Activated naive CD8-positive, alpha-beta T cell (primary cell): ENCODE measurements at regions not wholly inside any gene's neighbourhood (a gene's known extent, or its start where the extent isn't known, plus 50 kb on each side); places are given as distances from the start of the nearest gene placed in this dataset.

Experiments used
- H3K27ac Mint-ChIP-seq: one replicate; pipeline ENCODE4 v1.8.0; 2021; ENCODE audit warnings: mixed read lengths
- H3K27me3 Mint-ChIP-seq: one replicate; pipeline ENCODE4 v1.8.0; 2021; ENCODE audit warnings: mixed read lengths
- H3K36me3 Mint-ChIP-seq: one replicate; pipeline ENCODE4 v1.8.0; 2021; ENCODE audit warnings: mixed read lengths
- H3K4me1 Mint-ChIP-seq: one replicate; pipeline ENCODE4 v1.8.0; 2021; ENCODE audit warnings: low read depth, mixed read lengths
- H3K4me3 Mint-ChIP-seq: one replicate; pipeline ENCODE4 v1.8.0; 2021; ENCODE audit warnings: mild to moderate bottlenecking, mixed read lengths
- H3K9me3 Mint-ChIP-seq: one replicate; pipeline ENCODE4 v1.8.0; 2021; ENCODE audit warnings: low read depth, mixed read lengths

DNA sequence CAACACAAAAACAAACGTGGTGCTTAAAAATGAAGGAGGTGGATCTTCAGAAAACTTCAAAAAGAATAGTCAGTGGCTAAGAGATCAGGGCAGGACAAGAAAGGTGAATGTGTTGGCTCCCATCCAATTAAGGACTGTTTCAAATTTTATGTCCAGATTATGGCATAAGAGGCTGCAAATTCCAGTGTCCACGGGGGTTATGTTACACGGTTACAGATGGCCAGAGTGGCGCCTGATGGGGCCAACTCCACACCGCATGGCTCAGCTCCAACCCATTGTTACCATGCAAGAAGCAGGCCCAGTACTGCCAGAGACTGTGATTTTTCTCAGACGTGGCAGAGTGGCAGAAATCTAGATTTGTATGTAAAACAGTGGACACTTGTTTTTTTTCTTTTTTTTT is 168.4 kb upstream of the TENM3 start:
- peaks cover 6% of the 10 kb centered on the region for H3K9me3 Mint-ChIP-seq
- no peaks in the 10 kb centered on the region for H3K27me3 Mint-ChIP-seq
- H3K4me3 Mint-ChIP-seq: no peak overlapping the region
- no peaks in the 10 kb centered on the region for H3K4me1 Mint-ChIP-seq
- H3K36me3 Mint-ChIP-seq: no peaks in the 10 kb centered on the region
- no peak overlapping the region for H3K27ac Mint-ChIP-seq

DNA sequence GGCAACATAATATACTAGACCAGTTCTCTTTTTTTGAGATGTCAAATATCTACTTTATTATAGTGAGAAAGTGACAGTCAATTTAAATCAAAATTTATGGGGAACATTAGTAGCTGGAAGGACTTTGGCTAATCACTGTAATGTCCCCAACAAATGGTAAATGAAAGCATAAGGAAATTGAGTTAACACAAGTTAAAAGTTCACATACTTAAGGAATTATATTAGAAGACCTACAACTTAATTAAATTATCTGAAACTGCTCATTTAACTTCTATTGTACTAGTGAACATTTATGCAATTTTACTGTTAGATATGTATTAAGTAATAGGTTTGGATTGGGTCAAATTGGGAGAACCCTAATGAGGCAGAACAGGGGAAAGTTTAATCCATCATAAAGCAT is 160.3 kb upstream of the TENM3 start:
- Mint-ChIP-seq H3K4me1 (no peaks in the 10 kb centered on the region), H3K4me3 (no peak overlapping the region), H3K27ac (no peak overlapping the region), H3K36me3 (no peaks in the 10 kb centered on the region), H3K27me3 (no peaks in the 10 kb centered on the region), H3K9me3 (peaks cover 3% of the 10 kb centered on the region)

DNA sequence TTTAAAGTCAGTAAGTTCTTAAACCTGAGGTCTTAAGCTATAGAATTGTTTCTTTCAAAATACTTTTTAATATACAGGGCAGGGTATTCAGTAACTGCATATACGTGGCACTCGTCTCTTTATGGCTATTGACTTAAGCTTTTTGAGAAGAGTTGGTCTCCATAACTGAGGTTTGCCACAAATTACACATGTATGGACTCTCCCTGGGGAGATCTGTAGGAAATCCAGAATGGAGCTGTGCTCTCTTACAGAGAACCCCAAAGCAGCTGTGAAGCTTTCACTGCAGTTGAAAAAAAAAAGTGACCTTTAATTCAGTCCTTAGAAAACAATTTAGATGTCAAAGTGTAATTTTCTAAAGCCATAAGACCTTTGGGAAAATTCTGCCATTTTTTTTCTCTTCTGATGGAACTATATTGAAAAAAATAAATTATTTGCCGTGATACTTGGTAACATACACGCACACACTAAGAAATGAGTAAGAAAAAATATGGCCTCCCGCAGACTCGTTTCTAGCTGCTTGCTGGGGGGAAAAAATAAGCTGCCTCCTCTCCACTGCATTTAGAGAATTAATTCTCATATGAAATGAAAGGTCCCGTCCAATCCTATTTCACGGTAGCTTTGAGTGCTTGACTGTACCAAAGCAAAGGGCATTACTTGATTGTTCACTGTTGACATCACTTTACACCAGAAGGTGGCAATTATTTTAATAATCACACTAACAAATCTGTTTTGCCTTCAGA is 159.4 kb upstream of the TENM3 start:
- H3K4me1 Mint-ChIP-seq: no peaks in the 10 kb centered on the region
- H3K27me3 Mint-ChIP-seq: no peaks in the 10 kb centered on the region
- no peak overlapping the region for H3K27ac Mint-ChIP-seq
- H3K36me3 Mint-ChIP-seq: no peaks in the 10 kb centered on the region
- H3K4me3 Mint-ChIP-seq: no peak overlapping the region
- H3K9me3 Mint-ChIP-seq: peaks cover 3% of the 10 kb centered on the region

DNA sequence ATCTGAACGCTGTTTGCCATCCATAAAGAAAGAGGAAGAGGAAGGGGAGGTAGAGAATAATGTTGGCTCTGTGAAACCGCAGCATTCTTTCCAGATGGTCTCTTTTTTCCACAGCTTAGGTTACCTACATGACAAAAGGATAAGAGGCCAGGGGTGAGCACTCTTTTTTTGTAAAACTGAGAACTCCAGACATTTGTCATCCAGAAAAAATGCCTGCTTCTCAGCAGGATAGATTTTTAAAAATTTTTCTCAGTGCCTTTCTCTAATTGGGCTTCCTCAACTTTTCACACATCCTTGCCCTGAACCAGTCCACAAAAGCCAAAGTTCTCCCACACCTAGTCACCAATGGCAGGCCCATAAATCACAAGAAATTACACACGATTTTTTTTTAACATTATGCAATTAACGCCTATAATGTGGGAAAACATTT is 158.1 kb upstream of the TENM3 start:
- Mint-ChIP-seq H3K4me1 (no peaks in the 10 kb centered on the region), H3K27me3 (no peaks in the 10 kb centered on the region), H3K4me3 (no peak overlapping the region)

DNA sequence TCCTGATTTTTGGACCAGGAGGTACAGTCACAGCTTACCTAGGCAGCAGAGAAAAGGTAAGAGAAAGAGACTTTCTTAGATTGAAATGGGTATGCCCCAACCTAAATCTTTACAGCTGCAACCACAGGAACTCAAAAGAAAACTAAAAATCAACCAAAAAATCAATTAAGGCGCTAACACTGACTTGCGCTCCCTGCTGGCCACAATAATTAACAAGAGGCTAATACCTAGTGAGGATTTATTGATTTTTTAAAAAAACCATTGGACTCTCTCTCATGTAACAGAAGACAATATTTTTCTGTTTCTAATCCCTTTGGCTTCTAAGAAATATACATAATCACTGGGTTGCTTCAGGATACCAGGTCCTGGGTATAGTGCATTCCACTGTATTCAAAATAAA is 153.9 kb upstream of the TENM3 start:
- Mint-ChIP-seq H3K4me1 (no peaks in the 10 kb centered on the region), H3K27ac (no peak overlapping the region)

More for the DNA sequence above, 158.1 kb upstream of the TENM3 start:
- peaks cover 3% of the 10 kb centered on the region for H3K9me3 Mint-ChIP-seq
- H3K36me3 Mint-ChIP-seq: no peaks in the 10 kb centered on the region
- no peak overlapping the region for H3K27ac Mint-ChIP-seq

GRCh38 chr4:182090186-182090585 is 153.0 kb upstream of the TENM3 start:
- H3K9me3 Mint-ChIP-seq: peaks cover 3% of the 10 kb centered on the region
- no peaks in the 10 kb centered on the region for H3K4me1 Mint-ChIP-seq
- no peak overlapping the region for H3K4me3 Mint-ChIP-seq
- no peak overlapping the region for H3K27ac Mint-ChIP-seq
- no peaks in the 10 kb centered on the region for H3K27me3 Mint-ChIP-seq
- no peaks in the 10 kb centered on the region for H3K36me3 Mint-ChIP-seq

More for the DNA sequence above, 153.9 kb upstream of the TENM3 start:
- H3K36me3 Mint-ChIP-seq: no peaks in the 10 kb centered on the region
- H3K27me3 Mint-ChIP-seq: no peaks in the 10 kb centered on the region
- H3K4me3 Mint-ChIP-seq: no peak overlapping the region
- H3K9me3 Mint-ChIP-seq: peaks cover 3% of the 10 kb centered on the region

GRCh38 chr4:182091128-182091527 is 152.1 kb upstream of the TENM3 start:
- H3K4me1 Mint-ChIP-seq: no peaks in the 10 kb centered on the region
- H3K27ac Mint-ChIP-seq: no peak overlapping the region
- H3K4me3 Mint-ChIP-seq: no peak overlapping the region
- H3K9me3 Mint-ChIP-seq: peaks cover 3% of the 10 kb centered on the region
- no peaks in the 10 kb centered on the region for H3K27me3 Mint-ChIP-seq
- H3K36me3 Mint-ChIP-seq: no peaks in the 10 kb centered on the region

DNA sequence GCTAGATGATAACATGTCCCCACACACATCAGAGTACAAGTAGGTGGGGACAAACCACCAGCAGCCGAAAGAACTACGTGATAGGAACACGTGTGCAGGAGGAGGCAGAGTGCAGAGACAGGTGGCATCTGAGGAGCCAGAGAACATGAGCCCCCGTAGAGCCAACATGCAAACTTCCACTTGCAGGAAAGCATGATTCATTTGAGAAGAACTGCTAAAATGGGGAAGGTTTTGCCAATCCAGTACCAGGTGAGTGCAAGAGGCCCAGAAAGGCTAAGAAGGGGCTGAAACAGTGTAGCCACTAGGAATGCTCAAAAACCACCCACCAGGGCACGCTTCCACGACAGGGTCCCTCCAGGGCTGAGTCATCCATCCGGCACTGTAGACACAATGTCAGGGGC is 149.8 kb upstream of the TENM3 start:
- Mint-ChIP-seq H3K27ac (no peak overlapping the region), H3K36me3 (no peaks in the 10 kb centered on the region), H3K27me3 (no peaks in the 10 kb centered on the region), H3K4me3 (no peak overlapping the region), H3K9me3 (no peaks in the 10 kb centered on the region), H3K4me1 (no peaks in the 10 kb centered on the region)

DNA sequence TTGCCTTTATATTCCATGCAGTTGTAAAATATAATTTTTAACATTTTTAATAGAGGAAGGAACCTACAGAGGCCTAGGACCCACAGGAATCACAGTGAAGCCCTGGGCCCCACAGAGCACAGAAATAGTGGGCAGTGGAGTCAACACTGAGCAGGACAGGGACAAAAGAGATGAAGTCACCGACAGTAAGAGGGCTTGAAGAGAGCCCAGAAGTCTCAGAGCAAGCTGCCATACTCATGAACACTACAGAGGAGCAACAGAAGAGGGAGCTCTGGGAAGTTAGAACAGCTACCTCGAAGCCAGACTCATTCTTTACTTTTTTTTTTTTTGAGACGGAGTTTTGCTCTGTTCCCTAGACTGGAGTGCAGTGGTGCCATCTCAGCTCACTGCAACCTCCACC is 149.3 kb upstream of the TENM3 start:
- no peaks in the 10 kb centered on the region for H3K36me3 Mint-ChIP-seq
- H3K4me3 Mint-ChIP-seq: no peak overlapping the region
- H3K9me3 Mint-ChIP-seq: no peaks in the 10 kb centered on the region
- H3K4me1 Mint-ChIP-seq: no peaks in the 10 kb centered on the region
- no peak overlapping the region for H3K27ac Mint-ChIP-seq
- no peaks in the 10 kb centered on the region for H3K27me3 Mint-ChIP-seq

DNA sequence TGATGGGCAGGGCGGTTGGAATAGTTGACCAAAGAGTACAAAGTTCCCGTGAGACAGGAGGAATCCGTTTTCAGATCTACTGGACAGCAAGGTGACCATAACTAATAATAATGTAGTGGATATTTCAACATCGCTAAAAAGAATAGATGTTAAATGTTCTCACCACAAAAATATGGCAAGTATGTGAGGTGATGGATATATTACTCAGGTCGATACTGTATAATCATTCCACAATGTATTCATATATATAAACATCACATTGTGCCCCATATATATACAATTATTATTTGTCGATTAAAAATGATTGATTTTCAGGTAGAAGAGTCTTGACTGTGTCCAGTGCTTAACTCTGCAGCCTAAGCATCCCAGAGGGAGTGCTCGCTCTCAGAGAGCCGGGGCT is 141.6 kb upstream of the TENM3 start:
- no peak overlapping the region for H3K4me3 Mint-ChIP-seq
- no peak overlapping the region for H3K27ac Mint-ChIP-seq
- no peaks in the 10 kb centered on the region for H3K27me3 Mint-ChIP-seq

DNA sequence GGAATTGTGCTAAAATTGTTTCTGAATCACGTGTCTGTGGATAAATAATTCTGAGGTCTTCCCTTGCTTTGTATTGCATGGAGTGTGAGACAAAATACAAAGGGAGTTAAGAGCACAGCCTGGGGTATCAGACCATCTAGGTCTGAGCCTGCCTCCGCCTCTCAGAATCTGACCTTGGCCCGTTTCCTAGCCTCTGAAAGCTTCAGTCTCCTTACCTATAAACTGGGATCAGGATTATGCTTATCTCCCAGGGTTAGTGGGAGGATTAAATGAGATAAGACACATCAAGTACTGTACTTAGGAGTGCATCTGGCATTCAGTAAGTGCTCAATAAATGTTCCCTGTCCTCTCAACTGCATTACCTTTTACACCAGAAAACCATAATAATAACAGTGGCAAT is 140.6 kb upstream of the TENM3 start:
- no peak overlapping the region for H3K4me3 Mint-ChIP-seq

More for the DNA sequence above, 141.6 kb upstream of the TENM3 start:
- H3K9me3 Mint-ChIP-seq: peaks cover 4% of the 10 kb centered on the region
- no peaks in the 10 kb centered on the region for H3K4me1 Mint-ChIP-seq
- no peaks in the 10 kb centered on the region for H3K36me3 Mint-ChIP-seq

DNA sequence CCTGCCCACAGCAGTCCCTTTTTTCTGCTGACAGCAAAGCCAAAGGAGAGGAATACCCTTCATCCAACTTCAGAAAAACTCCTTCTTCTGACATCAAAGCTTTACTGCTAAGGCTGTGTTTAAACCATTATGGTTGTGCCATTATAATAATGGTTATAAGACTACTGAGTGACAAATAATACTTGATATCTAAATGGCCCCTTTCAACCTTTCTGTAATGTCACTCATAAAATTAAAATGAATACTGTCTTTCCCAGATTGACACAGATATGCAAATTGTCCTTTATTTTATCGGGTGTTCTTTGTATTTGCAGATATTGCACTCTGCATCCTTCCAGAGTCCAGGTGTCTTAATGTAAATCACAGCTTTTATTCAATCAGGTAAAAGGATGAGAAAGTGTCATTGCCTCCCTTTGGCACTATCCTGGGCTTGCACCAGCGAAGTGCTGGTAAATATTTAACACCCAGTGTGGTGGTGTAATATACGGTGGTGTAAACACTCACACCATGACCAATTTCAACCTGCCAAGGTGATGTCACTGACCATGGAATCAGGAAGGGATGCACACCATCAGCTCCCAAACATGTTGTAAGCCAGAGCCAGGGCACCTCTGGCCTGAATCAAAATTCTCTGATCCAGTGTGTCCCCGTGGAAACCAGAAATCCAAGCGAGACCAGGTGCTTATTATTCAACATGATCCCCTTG is 139.4 kb upstream of the TENM3 start:
- Mint-ChIP-seq H3K27ac (no peak overlapping the region), H3K4me3 (no peak overlapping the region), H3K27me3 (no peaks in the 10 kb centered on the region), H3K36me3 (no peaks in the 10 kb centered on the region), H3K4me1 (no peaks in the 10 kb centered on the region), H3K9me3 (peaks cover 4% of the 10 kb centered on the region)

More for the DNA sequence above, 140.6 kb upstream of the TENM3 start:
- peaks cover 4% of the 10 kb centered on the region for H3K9me3 Mint-ChIP-seq
- H3K27ac Mint-ChIP-seq: no peak overlapping the region
- no peaks in the 10 kb centered on the region for H3K27me3 Mint-ChIP-seq
- no peaks in the 10 kb centered on the region for H3K4me1 Mint-ChIP-seq
- H3K36me3 Mint-ChIP-seq: no peaks in the 10 kb centered on the region

- no peak overlapping the region for H3K27ac Mint-ChIP-seq
- no peaks in the 10 kb centered on the region for H3K4me1 Mint-ChIP-seq
- no peak overlapping the region for H3K4me3 Mint-ChIP-seq
- no peaks in the 10 kb centered on the region for H3K9me3 Mint-ChIP-seq
- H3K36me3 Mint-ChIP-seq: no peaks in the 10 kb centered on the region
- peaks cover 3% of the 10 kb centered on the region for H3K27me3 Mint-ChIP-seq
Measured at GRCh38 chr4:182105416-182105815, 137.8 kb upstream of the TENM3 start.

GRCh38 chr4:182107931-182108330 is 135.3 kb upstream of the TENM3 start:
- H3K4me1 Mint-ChIP-seq: no peaks in the 10 kb centered on the region
- peaks cover 3% of the 10 kb centered on the region for H3K27me3 Mint-ChIP-seq

DNA sequence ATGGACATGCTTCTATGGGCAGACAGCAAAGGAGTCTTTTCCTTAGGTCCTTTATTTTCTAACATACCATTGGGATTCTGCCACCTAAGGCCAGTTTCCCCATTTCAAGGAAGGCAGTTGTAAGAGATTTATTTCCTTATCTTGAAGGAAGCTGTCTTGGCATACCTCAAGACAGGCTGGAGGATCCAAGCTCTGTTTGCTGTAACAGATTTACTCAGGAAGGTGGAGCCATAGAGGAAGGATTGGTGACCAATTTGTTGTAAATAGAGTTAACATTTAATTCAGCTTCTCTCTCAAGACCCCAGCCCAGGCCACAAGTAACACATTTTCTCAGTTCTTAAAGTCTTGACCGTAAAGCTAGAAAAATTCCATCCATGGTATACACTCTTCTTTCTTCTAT is 131.6 kb upstream of the TENM3 start:
- H3K4me3 Mint-ChIP-seq: no peak overlapping the region

More at GRCh38 chr4:182107931-182108330, 135.3 kb upstream of the TENM3 start:
- Mint-ChIP-seq H3K9me3 (no peaks in the 10 kb centered on the region), H3K36me3 (no peaks in the 10 kb centered on the region), H3K4me3 (no peak overlapping the region), H3K27ac (no peak overlapping the region)

More for the DNA sequence above, 131.6 kb upstream of the TENM3 start:
- Mint-ChIP-seq H3K9me3 (no peaks in the 10 kb centered on the region), H3K27me3 (peaks cover 7% of the 10 kb centered on the region), H3K27ac (no peak overlapping the region), H3K4me1 (no peaks in the 10 kb centered on the region), H3K36me3 (no peaks in the 10 kb centered on the region)
